ENCODE measurements at regions not wholly inside any gene's neighbourhood (a gene's known extent, or its start where the extent isn't known, plus 50 kb on each side); places are given as distances from the start of the nearest gene placed in this dataset.

DNA sequence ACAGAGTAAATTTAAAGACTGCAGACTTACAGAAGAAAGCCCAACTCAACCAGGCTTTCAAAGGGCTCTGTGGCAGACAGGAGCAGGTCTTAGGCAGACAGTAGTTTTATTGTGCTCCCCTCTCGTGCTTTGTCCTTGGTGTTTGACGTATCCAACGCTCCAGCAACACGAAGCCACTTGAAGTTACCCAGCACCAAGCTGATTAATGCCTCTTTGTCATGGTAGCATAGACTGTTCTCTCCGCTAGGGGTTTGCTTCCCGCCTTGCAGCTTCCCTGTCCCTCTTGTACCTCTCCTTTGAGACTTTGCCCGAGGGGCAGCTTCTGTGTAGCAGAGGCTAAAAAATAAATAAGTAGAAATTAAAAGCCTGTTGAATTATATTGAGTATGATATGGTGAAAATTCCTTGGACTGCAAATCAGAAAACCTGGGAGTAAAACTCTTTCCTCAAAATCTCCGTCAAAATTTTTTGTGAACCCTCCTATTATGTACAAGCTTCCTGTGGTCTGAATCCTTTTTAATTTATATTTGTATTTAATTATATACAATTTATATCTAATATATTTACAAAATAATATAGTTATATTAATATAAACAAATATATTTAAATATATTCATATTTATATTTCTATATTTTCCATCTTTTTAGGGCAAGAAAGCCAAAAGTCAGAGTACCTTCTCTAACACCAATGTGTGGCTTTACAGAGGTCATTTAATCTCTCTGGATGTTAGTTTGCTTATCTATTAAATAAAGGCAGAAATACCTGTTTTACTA is 405.4 kb downstream of the DMAC1 start:
- DNase-seq (ENCODE audit: low spot score): no peak

DNA sequence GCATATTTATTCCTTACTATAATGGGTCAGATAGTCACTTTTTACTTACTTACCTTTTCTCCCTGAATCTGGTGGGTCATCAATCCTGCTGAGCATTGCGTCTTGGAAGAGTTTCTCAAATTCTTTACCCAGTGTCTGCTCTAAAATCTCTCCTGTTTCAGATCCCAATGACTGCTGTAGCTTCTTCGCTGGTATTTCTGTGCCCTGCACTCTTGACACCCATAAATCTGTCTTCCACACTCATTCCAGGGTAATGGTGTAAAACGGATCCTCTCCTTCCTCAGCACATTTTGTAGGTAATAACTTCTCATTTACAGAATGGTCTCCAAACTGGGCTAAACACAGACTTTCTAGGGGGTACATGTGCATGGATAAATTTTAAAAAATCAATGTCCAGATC is 407.4 kb downstream of the DMAC1 start:
- DNase-seq (ENCODE audit: low spot score): no peak

DNA sequence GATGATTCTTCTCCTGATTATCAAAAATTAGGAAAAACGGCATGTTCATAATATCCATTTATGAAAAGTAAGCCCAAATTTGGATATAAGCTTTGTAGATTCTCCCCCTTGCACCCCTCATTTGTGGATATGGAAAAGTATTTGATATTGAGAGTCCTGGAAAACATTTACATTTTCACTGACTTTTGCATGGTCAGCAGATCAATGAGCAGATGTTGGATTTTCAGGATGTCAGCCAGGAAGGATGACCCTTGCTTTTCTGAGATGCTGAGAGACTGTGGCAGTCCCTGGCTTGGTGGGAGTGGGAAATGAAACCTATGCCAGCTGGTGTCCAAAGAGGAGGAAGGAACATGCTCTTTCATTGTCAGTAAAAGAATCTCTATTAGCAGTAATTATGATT is 410.8 kb downstream of the DMAC1 start:
- DNase-seq (ENCODE audit: low spot score): no peak

DNA sequence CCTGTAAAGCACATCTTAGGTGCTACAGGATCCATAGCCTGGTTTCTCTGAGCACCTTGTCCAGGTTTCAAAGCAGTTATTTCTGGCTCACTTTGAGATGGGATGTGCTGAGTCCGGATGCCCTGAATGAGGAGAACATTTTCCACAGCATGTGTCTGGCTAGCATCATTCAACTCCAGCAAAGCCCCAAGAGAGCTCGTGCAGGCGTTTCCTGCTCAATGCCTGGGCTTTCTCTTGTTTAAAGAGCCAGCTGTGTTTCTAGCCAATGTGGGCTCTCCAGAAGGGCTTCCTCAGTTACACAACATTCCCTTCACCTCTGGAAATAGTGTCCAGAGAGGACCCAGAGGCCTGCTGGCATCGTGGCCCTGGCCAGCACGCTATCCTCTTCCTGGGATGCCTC is 411.7 kb downstream of the DMAC1 start:
- no peak for DNase-seq (ENCODE audit: low spot score)

DNA sequence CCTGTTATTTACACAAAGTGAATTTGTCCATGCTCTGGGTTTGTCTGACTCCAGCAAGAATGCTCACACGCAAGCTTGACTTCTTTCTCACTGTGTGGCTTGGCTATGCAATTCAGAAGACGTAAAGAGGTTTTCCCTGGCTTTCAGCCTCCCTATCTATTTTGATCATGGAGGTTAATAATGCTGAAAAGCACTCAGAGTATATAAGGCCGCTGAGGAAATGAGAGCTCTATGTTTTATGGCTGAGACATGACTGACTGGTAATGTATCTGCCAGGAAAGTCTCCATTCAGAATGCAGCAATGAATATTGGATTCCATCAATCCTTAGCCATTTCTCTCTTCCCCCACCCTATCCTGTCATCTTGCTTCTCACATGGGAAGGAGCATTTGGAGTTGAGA is 417.3 kb downstream of the DMAC1 start:
- no peak for DNase-seq (ENCODE audit: low spot score)

DNA sequence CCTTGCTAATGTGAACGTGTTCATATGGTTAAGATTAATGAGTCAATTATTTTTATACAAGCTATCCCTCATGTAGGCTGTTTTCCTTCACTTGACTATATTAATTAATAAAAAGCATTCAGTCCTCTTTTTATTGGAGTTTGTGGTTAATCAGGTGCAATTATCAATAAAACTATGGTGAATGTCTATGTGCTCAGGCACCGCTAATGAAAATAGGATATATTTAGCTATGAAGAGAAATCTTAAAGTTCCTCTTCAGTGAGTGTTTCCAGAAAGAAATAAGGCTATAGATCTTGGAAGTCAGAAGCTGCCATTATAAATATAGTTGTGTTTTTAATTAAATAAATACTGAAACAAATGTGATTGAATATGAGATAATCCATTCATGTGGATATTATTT is 422.1 kb downstream of the DMAC1 start:
- no peak for DNase-seq (ENCODE audit: low spot score)

DNA sequence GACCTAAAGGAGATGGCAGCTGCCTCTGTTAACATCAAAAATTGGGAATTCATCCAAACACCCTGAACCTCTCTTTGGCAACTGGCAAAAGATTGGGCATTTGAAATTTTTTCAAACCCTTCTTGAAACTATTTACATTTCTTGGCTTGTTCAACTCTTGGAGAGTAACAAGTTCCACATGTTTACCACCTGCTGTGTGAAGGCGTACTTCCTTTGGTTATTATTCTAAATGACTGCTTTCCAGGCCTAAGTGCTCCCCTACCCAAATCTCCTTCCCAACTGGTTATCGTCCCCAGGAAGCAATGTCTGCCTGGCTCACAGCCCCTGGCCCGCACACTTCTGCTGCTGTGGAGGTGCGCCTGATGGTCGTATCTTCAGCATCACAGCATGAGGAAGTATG is 422.7 kb downstream of the DMAC1 start:
- DNase-seq (ENCODE audit: low spot score): no peak

DNA sequence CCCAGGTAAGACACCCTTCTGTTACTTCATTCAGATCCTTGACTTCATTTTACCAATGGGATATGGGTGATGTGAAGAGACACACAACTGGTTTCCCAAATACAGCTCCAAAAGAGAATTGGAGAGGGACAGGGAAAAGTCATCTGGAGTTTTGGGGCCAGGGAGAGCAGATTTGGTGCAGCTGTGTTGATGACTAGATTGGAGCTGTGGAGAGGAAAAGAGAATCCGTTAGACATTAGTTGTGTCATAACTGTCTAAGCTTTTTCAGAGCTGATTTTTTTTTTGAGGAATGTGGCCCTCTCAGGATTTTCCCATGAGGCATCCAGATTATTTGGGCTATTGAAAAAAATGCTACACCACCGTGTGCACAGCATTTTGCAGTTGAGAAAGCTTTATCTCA is 423.4 kb downstream of the DMAC1 start:
- no peak for DNase-seq (ENCODE audit: low spot score)

DNA sequence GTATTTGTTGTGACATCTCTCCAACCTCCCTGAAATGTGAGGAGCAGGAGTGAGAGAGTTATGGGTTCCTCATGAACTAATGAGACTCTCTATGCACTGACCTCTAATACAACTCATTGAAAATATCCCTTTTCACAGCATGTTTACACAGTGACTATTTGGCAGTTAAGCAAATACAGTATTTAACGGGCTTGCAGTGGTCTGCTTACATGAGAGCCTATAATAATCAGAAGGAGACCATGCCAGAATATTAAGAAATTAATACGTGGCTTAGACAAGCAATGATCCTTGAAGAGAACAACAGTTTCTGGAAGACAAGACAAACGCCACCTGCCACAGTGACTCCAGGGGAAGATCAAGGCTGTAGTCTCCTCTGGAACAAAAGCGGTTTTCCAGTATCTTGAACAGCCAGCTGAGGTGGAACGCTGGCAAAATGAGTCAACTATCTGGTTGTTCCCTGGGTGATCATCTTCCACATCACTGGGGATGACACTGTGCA is 424.5 kb downstream of the DMAC1 start:
- DNase-seq (ENCODE audit: low spot score): no peak

DNA sequence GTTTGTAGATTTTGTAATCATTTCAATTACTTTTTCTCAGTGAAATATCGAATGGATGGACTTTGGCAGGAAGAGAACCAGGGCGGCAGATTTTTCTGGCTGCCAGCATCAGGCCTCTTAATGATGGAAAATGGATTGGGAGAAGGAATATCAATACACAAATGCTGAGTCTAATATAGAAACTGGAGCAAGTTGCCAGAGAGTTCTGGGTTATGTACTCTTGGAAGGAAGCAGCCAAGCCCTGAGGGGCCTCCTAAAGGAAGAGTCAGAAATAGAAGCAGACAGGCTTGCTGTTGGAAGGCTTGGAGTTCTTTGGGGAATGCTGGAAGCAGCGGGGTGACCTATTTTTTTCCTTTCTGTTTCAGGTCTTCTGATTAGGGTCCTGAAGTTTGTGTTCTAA is 428.6 kb downstream of the DMAC1 start:
- no peak for DNase-seq (ENCODE audit: low spot score)

DNA sequence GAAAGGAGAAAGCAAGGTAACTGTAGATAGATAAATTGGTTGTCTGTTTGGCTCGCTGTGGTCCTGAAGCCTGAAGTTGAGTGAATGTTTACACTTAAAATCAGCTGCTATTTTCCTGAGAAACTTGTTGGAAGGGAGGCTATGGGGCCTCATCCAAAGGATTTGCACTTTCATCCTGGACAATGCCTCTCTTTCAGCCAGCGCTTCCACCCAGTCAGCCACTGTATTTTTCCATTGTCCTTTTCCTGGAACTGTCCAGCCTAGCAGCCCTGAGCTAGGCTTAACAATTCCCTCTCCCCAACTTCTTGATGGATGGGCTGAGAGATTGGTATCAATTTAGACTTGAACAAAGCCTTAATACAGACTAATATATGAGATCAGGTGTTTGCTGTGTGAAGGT is 429.2 kb downstream of the DMAC1 start:
- DNase-seq (ENCODE audit: low spot score): no peak

DNA sequence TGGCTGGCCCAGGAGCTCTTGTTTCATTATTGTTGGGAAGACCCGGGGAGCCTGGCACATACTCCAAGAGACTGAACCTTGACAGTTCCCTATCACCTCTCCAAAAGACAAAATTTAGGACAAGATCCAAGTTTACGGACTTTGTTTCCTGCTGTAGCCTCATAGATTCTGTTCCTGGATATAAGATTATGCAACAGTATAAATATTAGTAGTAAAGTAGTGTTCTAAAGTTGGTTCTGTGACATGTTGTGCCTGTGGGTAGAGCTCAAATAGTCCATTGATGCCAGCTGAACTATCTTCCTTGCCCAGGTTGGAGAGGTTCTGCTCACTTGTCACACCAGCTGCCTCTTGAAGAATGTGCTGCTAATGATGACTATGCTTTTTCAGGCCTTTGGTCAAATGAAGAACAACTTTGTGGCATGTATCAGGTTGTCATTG is 430.2 kb downstream of the DMAC1 start:
- no peak for DNase-seq (ENCODE audit: low spot score)

DNA sequence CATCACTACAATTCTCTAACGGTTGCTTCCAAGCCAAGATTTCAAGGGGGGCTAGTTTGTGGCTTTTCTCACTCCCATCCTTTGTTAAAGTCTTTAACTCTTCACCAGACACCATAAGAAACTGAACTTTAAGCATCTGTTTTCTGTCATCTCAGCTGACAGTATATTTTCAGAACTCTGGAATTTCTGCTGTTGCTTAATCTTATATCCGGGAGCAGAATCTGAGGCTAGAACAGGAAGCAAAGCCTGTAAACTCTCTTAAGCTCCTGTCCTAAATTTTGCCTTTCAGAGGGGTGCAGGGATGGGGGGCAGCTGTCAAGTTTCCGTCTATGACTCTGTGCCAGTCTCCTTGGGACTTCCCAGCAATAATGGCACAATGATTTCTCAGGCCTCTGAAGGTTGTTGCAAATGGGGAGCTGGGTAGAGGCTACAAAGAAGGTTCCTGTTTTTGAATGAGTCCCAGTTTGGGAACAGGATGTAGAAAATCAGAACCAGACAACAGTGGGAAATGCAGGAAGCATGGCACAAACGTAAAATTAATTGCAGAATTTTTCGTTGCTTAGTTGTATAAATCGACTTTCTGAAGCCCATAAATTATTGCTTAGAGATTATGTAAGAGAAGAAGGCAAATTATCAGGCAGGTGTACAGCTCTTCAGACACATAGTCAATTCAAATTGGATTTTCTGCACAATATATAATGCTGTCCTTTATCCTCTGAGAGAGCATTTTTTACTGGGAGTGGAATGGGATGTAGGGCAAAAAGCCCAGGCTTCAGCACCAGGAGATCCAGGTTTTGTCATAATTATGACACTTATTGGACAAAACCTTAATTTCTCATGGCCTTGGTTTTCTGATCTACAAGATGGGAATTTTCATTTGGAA is 430.9 kb downstream of the DMAC1 start:
- DNase-seq (ENCODE audit: low spot score): no peak

DNA sequence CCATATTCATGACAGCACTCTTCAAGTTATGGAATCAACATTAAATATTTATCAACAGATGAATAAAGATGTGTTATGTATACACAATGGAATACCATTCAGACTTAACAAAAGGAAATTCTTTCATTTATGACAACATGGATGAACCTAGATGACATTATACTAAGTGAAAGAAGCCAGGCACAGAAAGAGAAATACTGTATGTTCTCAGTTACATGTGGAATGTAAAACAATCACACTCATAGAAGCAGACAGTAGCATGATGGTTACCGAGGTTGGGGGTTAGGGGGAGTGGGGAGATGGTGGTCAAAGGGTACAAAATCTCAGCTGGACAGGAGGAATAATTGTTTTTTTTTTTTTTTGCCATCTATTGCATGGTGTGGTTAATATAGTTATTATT is 431.9 kb downstream of the DMAC1 start:
- DNase-seq (ENCODE audit: low spot score): no peak

DNA sequence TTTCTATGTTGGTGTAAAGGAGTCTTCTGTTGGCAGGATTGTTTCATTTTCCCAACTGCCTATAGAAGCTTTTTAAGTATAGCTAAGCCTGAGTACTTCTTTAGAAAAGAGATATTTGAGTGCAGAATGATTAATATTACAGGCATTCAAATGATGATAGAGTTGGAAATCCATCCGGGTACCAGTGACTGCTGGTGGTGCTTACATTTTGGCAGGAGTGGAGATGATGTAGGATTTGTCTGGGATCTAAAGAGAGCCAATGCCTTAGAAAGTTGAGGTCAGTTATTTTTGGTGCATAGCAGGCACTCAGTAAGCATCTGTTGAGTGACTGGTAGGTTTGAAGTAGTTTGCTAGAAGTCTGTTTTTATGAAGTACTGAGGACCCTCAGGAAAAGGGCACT is 433.5 kb downstream of the DMAC1 start:
- DNase-seq (ENCODE audit: low spot score): no peak

DNA sequence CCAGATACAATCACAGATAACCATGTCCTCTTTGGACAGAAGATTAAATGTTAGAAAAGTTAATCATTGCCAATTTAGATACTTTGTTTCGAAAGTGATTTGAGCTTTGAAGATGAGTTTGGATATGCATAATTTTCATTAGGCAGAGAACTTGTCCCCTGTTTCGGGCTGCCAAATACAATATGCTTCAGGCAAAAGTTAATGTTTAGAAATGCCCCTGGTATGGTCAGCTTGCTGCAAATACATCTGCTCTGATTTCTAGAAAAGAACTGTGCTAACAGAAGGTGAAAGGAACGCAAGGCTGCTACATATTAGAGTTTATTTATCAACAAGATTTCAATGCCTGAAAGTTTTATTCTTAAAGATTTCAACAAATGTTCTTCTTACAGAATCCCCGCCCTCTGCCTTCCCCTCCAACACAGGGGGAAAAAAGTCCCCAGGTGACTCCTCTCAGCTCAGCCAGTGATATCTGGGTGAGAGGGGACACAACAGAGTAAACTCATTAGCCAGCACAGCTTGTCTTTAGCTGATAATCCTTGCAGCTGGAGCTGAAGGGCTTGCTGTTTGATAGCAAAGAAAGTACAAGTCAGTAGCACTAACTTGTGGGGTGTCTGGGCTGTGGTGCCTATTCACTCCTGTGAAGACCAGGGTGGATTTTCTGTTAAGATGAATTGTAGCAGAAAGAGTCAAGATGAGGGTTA is 435.7 kb downstream of the DMAC1 start:
- no peak for DNase-seq (ENCODE audit: low spot score)

DNA sequence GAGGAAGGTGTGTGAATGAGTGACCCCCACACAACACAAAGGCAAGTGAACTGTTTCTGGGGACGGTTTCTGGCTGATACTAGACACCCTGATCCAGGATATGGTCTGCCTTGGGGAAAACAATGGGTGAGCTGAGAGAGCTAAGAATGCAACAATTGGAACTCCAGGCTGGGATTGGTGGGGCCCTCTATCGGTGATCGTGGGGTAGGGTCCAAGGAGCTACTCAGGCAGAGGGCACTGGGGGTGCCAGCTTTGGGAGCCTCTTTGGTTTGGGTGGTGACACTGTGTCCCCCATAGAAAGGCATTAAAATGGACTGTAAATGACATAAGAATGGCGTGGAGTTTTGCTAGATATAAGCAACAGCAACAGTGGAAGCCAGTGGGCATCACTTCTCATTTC is 439.1 kb downstream of the DMAC1 start:
- DNase-seq (ENCODE audit: low spot score): no peak

DNA sequence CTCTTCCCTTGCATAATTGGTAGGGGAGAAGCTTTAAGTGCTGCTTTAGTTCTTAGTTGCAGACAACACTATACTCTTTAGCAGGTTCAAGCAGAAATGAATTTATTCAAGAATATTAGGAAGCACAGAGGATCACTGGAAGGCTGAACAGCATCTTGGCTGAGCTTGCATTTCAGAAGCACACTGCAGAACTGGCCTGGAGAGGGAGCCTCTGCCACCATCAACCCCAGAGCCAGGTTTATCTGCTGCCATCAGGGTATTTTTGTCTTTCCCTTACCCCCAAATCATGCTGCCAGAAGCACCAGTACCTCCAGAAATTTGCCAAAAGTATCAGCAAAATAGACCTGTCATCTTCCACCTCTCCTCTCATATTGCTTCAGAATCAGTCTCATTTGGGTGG is 440.7 kb downstream of the DMAC1 start:
- no peak for DNase-seq (ENCODE audit: low spot score)

DNA sequence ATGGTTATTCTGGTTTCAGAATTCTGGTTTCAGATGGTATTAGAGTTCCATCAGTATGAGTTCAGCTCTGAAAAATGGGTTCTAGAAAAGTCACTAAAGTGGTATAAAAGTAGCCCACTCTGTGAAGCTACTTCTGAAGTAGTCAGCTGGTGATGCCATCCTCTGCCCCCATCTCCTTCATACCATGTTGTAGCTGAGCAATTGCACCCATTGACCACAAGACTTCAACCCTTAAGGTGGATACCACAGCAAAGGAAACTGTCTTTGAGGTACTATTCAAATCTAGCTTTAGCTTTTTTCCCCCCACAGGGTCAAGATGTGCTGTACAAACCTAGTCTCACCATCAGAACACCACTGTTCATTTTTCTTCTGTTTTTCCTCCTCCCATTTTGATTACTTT is 444.9 kb downstream of the DMAC1 start:
- DNase-seq (ENCODE audit: low spot score): no peak

DNA sequence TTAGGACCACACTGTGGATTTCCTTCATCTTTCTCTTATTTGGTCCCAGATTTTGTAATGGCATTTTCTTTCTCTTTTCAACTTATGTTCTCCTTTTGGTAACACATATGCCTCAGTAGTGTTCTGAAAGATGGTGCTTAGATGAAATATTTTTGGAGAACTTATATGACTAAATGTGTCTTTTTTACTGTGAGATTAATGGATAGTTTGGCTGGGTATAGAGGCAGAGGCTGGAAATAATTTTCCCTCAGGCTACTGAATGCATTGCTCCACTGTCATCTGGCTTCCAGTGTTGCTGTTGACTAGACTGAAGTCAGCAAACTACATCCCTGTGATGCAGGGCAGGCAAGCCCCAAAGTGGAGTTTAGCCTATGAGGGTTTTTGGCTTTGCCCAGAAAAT is 450.9 kb downstream of the DMAC1 start:
- no peak for DNase-seq (ENCODE audit: low spot score)

DNA sequence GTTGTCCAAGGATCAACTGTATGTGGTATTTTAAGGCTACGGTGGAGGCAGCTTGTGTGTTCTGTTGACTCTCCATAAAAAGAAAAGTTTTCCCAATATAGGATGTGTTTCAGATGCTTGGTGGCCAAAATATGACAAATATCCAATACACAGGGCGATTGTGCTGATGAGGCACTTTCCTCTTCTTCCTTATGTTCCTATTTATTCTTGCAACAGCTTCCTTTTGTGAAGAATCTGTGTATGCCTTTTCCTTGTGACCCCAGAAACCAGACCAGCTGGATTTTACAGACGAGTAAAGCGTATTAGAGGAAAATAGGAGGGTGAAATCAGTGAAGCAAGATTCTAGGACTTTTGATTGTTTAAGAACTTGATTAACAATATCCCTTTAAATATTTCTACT is 452.0 kb downstream of the DMAC1 start:
- no peak for DNase-seq (ENCODE audit: low spot score)

DNA sequence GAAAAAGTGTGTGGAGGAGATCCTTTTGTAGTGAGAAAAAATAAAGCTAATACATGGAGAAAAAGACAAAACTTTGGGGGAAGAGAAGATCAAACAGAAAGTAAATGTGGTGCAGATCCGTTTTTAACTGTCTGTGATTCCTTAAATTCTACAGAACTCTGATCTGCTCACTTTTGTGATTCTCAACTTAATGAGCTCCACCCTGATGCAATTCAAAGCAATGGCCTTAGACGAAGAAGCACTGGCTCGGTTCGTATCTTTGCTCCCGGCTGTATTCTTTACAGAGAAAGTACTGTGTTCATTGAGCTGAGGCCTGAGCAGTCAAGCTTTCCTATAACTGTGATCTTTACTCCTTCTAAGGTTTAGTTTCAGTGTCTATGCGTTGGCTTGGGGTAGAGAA is 453.4 kb downstream of the DMAC1 start:
- DNase-seq (ENCODE audit: low spot score): no peak

DNA sequence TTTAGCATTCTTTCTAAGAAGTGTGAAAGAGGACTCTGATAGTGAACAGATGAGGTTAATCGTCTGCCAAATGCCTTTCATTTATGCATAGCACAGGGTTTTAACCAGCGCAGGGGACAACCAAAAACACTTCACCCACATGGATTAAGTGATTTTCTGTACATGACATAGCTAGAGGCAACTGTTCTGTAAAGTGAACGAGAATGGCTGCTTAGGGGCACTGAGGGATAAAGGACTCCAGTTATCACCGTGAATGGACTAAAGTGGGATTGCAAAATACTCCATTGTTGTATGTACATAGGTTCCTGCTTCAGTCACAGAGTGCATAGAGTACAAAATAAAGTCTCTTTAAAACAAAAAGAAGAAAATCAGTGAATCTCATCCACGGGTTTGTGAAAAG is 456.8 kb downstream of the DMAC1 start:
- no peak for DNase-seq (ENCODE audit: low spot score)
